Astrocyte (in vitro differentiated cells and primary cell): ENCODE measurements at regions not wholly inside any gene's neighbourhood (a gene's known extent, or its start where the extent isn't known, plus 50 kb on each side); places are given as distances from the start of the nearest gene placed in this dataset.

ENCODE experiments used
- DNase-seq: peaks from one replicate; pipeline ENCODE4 v3.0.0-alpha.2; 2010; ENCODE audit warnings: low read depth
- FAIRE-seq: peaks from 2 replicates; lab custom pipeline; 2011; peaks lifted over from hg19 to GRCh38; lab: Jason Lieb, UNC
- H2AFZ ChIP-seq: 2 replicates; pipeline ENCODE4 v1.6.0; 2012; ENCODE audit warnings: low read depth, low read length, inconsistent platforms
- H3K27ac ChIP-seq: 2 replicates; pipeline ENCODE4 v1.5.1; 2011; ENCODE audit warnings: low read depth, low read length, inconsistent platforms
- H3K27me3 ChIP-seq: 2 replicates; pipeline ENCODE4 v1.6.0; 2011; ENCODE audit warnings: low read length, inconsistent platforms; ENCODE audit not compliant: insufficient read depth
- H3K36me3 ChIP-seq: 2 replicates; pipeline ENCODE4 v1.5.1; 2011; ENCODE audit warnings: low read length, inconsistent platforms; ENCODE audit not compliant: insufficient read depth
- H3K4me1 ChIP-seq: 2 replicates; pipeline ENCODE4 v1.5.1; 2011; ENCODE audit warnings: low read length, inconsistent platforms; ENCODE audit not compliant: insufficient read depth
- H3K4me2 ChIP-seq: 2 replicates; pipeline ENCODE4 v1.6.0; 2012; ENCODE audit warnings: low read length, inconsistent platforms
- H3K4me3 ChIP-seq: 2 replicates; pipeline ENCODE4 v1.5.1; 2011; ENCODE audit warnings: low read depth, mild to moderate bottlenecking, low read length, inconsistent platforms; ENCODE audit not compliant: insufficient read depth
- H3K79me2 ChIP-seq: 2 replicates; pipeline ENCODE4 v1.6.0; 2012; ENCODE audit warnings: mild to moderate bottlenecking, low read length, inconsistent platforms; ENCODE audit not compliant: insufficient read depth
- H3K9ac ChIP-seq: 2 replicates; pipeline ENCODE4 v1.6.0; 2012; ENCODE audit warnings: mild to moderate bottlenecking, low read length, inconsistent platforms
- H3K9me3 ChIP-seq: 2 replicates; pipeline ENCODE4 v1.5.1; 2012; ENCODE audit warnings: low read depth, mild to moderate bottlenecking, low read length, inconsistent platforms; ENCODE audit not compliant: insufficient read depth
- H4K20me1 ChIP-seq: 2 replicates; pipeline ENCODE4 v1.6.0; 2012; ENCODE audit warnings: low read length, inconsistent platforms; ENCODE audit not compliant: insufficient read depth
- H3K27ac Mint-ChIP-seq: one replicate; pipeline ENCODE4 v1.8.0; 2021; ENCODE audit warnings: mild to moderate bottlenecking, mixed read lengths; ENCODE audit not compliant: unreplicated experiment
- H3K27me3 Mint-ChIP-seq: one replicate; pipeline ENCODE4 v1.8.0; 2021; ENCODE audit warnings: low read depth, mixed read lengths; ENCODE audit not compliant: unreplicated experiment
- H3K36me3 Mint-ChIP-seq: one replicate; pipeline ENCODE4 v1.8.0; 2021; ENCODE audit warnings: low read depth, mixed read lengths; ENCODE audit not compliant: unreplicated experiment
- H3K4me1 Mint-ChIP-seq: one replicate; pipeline ENCODE4 v1.8.0; 2021; ENCODE audit warnings: low read depth, mixed read lengths; ENCODE audit not compliant: unreplicated experiment
- H3K4me3 Mint-ChIP-seq: one replicate; pipeline ENCODE4 v1.8.0; 2021; ENCODE audit warnings: mild to moderate bottlenecking, moderate library complexity, mixed read lengths; ENCODE audit not compliant: unreplicated experiment
- H3K9me3 Mint-ChIP-seq: one replicate; pipeline ENCODE4 v1.8.0; 2021; ENCODE audit warnings: mild to moderate bottlenecking, mixed read lengths; ENCODE audit not compliant: unreplicated experiment
- CTCF ChIP-seq: IDR thresholded peaks from 2 replicates; pipeline ENCODE4 v1.5.1; 2011; ENCODE audit warnings: low read depth, mild to moderate bottlenecking, inconsistent platforms, low read length, moderate library complexity; ENCODE audit not compliant: insufficient read depth
- EZH2 ChIP-seq: IDR thresholded peaks from 2 replicates; pipeline ENCODE4 v1.6.1; 2012; ENCODE audit warnings: mild to moderate bottlenecking, low read length, inconsistent platforms; ENCODE audit not compliant: insufficient read depth

GRCh38 chr10:131706476-131706875 lies 194.3 kb upstream of the PPP2R2D start:
- Mint-ChIP-seq H3K36me3 (no peaks in the 10 kb centered on the region), H3K9me3 (peaks cover 12% of the 10 kb centered on the region), H3K4me1 (no peaks in the 10 kb centered on the region), H3K4me3 (no peak overlapping the region), H3K27me3 (peaks cover 28% of the 10 kb centered on the region), H3K27ac (no peak overlapping the region)
- FAIRE-seq (no peak), DNase-seq (no peak)
- Histone ChIP-seq H3K79me2 (no peaks in the 10 kb centered on the region), H3K4me2 (no peak overlapping the region), H2AFZ (no peak overlapping the region), H3K4me1 (no peaks in the 10 kb centered on the region), H3K27me3 (no peaks in the 10 kb centered on the region), H4K20me1 (no peaks in the 10 kb centered on the region), H3K36me3 (no peaks in the 10 kb centered on the region), H3K9ac (no peak overlapping the region), H3K27ac (no peak overlapping the region), H3K9me3 (peaks cover 9% of the 10 kb centered on the region), H3K4me3 (no peak overlapping the region)
- no peak for TF ChIP-seq CTCF
- TF ChIP-seq EZH2, result no peak

GRCh38 chr10:131706952-131707351 lies 193.9 kb upstream of the PPP2R2D start:
- Histone ChIP-seq H3K27me3 (no peaks in the 10 kb centered on the region), H3K9me3 (peaks cover 9% of the 10 kb centered on the region), H3K9ac (no peak overlapping the region), H3K36me3 (no peaks in the 10 kb centered on the region), H2AFZ (no peak overlapping the region), H3K27ac (no peak overlapping the region), H4K20me1 (no peaks in the 10 kb centered on the region), H3K4me2 (no peak overlapping the region), H3K4me1 (no peaks in the 10 kb centered on the region), H3K79me2 (no peaks in the 10 kb centered on the region), H3K4me3 (no peak overlapping the region)
- Mint-ChIP-seq H3K4me1 (no peaks in the 10 kb centered on the region), H3K9me3 (peaks cover 12% of the 10 kb centered on the region), H3K27me3 (peaks cover 26% of the 10 kb centered on the region), H3K27ac (no peak overlapping the region), H3K36me3 (no peaks in the 10 kb centered on the region), H3K4me3 (no peak overlapping the region)
- DNase-seq (no peak), FAIRE-seq (no peak)
- TF ChIP-seq CTCF (no peak), EZH2 (no peak)

- no peak overlapping the region for H3K9ac ChIP-seq
- no peaks in the 10 kb centered on the region for H3K27me3 ChIP-seq
- Mint-ChIP-seq H3K27me3 (peaks cover 22% of the 10 kb centered on the region), H3K9me3 (peaks cover 12% of the 10 kb centered on the region), H3K27ac (no peak overlapping the region), H3K36me3 (no peaks in the 10 kb centered on the region), H3K4me1 (no peaks in the 10 kb centered on the region), H3K4me3 (no peak overlapping the region)
- no peak overlapping the region for H2AFZ ChIP-seq
- H3K9me3 ChIP-seq, result peaks cover 9% of the 10 kb centered on the region
- H3K36me3 ChIP-seq, result no peaks in the 10 kb centered on the region
- H3K4me2 ChIP-seq, result no peak overlapping the region
- H3K27ac ChIP-seq, result no peak overlapping the region
- TF ChIP-seq EZH2 (no peak), CTCF (no peak)
- H3K4me3 ChIP-seq, result no peak overlapping the region
- H3K79me2 ChIP-seq, result no peaks in the 10 kb centered on the region
- no peak for DNase-seq
- no peak for FAIRE-seq
- H4K20me1 ChIP-seq, result no peaks in the 10 kb centered on the region
- H3K4me1 ChIP-seq, result no peaks in the 10 kb centered on the region
Measured at GRCh38 chr10:131708225-131708880, 192.5 kb upstream of the PPP2R2D start.
